Trophoblast cell (in vitro differentiated cells and primary cell): ENCODE measurements at regions not wholly inside any gene's neighbourhood (a gene's known extent, or its start where the extent isn't known, plus 50 kb on each side); places are given as distances from the start of the nearest gene placed in this dataset.

Experiments
- DNase-seq, 2 donors: peaks; one replicate each; pipeline ENCODE4 v3.0.0-alpha.2; 2016
- H2AFZ ChIP-seq: 2 replicates; pipeline ENCODE4 v1.6.1; 2013; ENCODE audit warnings: low read length, moderate library complexity, mild to moderate bottlenecking; ENCODE audit not compliant: insufficient read depth, poor library complexity
- H2AK5ac ChIP-seq: 2 replicates; pipeline ENCODE4 v1.6.1; 2013; ENCODE audit warnings: mild to moderate bottlenecking, low read length
- H2BK120ac ChIP-seq: 2 replicates; pipeline ENCODE4 v1.6.1; 2013; ENCODE audit warnings: low read length, mild to moderate bottlenecking, moderate library complexity; ENCODE audit not compliant: insufficient read depth, poor library complexity
- H2BK12ac ChIP-seq: 2 replicates; pipeline ENCODE4 v1.6.1; 2013; ENCODE audit warnings: mild to moderate bottlenecking, low read length, moderate library complexity
- H2BK5ac ChIP-seq: 2 replicates; pipeline ENCODE4 v1.6.1; 2013; ENCODE audit warnings: low read length, low read depth, moderate library complexity, mild to moderate bottlenecking; ENCODE audit not compliant: poor library complexity
- H3K14ac ChIP-seq: 2 replicates; pipeline ENCODE4 v1.6.1; 2013; ENCODE audit warnings: mild to moderate bottlenecking, low read length
- H3K18ac ChIP-seq: 2 replicates; pipeline ENCODE4 v1.6.1; 2013; ENCODE audit warnings: mild to moderate bottlenecking, low read length
- H3K23ac ChIP-seq: 2 replicates; pipeline ENCODE4 v1.6.1; 2013; ENCODE audit warnings: low read length
- H3K27ac ChIP-seq: 2 replicates; pipeline ENCODE4 v1.5.1; 2013; ENCODE audit warnings: low read depth, mild to moderate bottlenecking, inconsistent platforms, low read length, moderate library complexity
- H3K27me3 ChIP-seq: 2 replicates; pipeline ENCODE4 v1.6.1; 2013; ENCODE audit warnings: inconsistent platforms, mild to moderate bottlenecking, low read length, moderate library complexity; ENCODE audit not compliant: insufficient read depth
- H3K36me3 ChIP-seq, 2 experiments: 1 replicate in 1 of 2; 2 replicates in 1 of 2; pipeline ENCODE4 v1.6.1; 2013; ENCODE audit warnings: low read length in 2 of 2, mild to moderate bottlenecking in 2 of 2, moderate library complexity in 1 of 2; ENCODE audit not compliant: insufficient read depth in 2 of 2, control insufficient read depth in 1 of 2
- H3K4ac ChIP-seq: 2 replicates; pipeline ENCODE4 v1.6.1; 2013; ENCODE audit warnings: low read depth, mild to moderate bottlenecking, low read length, moderate library complexity
- H3K4me1 ChIP-seq, 2 experiments: 1 replicate in 1 of 2; 2 replicates in 1 of 2; pipeline ENCODE4 v1.6.1; 2013; ENCODE audit warnings: low read length in 2 of 2, mild to moderate bottlenecking in 2 of 2, moderate library complexity in 1 of 2; ENCODE audit not compliant: insufficient read depth in 2 of 2, control insufficient read depth in 1 of 2
- H3K4me2 ChIP-seq: 2 replicates; pipeline ENCODE4 v1.6.1; 2013; ENCODE audit warnings: inconsistent platforms, mild to moderate bottlenecking, low read length, moderate library complexity
- H3K4me3 ChIP-seq: 2 replicates; pipeline ENCODE4 v1.5.1; 2013; ENCODE audit warnings: mild to moderate bottlenecking, low read depth, low read length, inconsistent platforms
- H3K79me1 ChIP-seq: one replicate; pipeline ENCODE4 v1.6.1; 2013; ENCODE audit warnings: low read length
- H3K79me2 ChIP-seq: 2 replicates; pipeline ENCODE4 v1.6.1; 2013; ENCODE audit warnings: low read length, mild to moderate bottlenecking; ENCODE audit not compliant: control insufficient read depth, insufficient read depth, poor library complexity
- H3K9ac ChIP-seq: 2 replicates; pipeline ENCODE4 v1.6.1; 2013; ENCODE audit warnings: mild to moderate bottlenecking, low read length
- H3K9me3 ChIP-seq: 2 replicates; pipeline ENCODE4 v1.6.1; 2013; ENCODE audit warnings: low read depth, mild to moderate bottlenecking, control low read depth, inconsistent platforms, low read length; ENCODE audit not compliant: insufficient read depth
- H4K12ac ChIP-seq: 2 replicates; pipeline ENCODE4 v1.6.1; 2013; ENCODE audit warnings: low read depth, mild to moderate bottlenecking, low read length, moderate library complexity
- H4K8ac ChIP-seq: 2 replicates; pipeline ENCODE4 v1.6.1; 2013; ENCODE audit warnings: low read depth, mild to moderate bottlenecking, low read length, moderate library complexity
- H4K91ac ChIP-seq: one replicate; pipeline ENCODE4 v1.6.1; 2013; ENCODE audit warnings: low read depth, mild to moderate bottlenecking, low read length, moderate library complexity
- WGBS: extraction: QIAGEN DNeasy Blood & Tissue Kit; methylation state at CpG from one replicate; pipeline ENCODE4 v1.1.7; 2013; ENCODE audit warnings: missing lambda C conversion rate; ENCODE audit not compliant: insufficient read length, insufficient coverage; ENCODE audit errors: extremely low coverage; 5-methylcytosine and 5-hydroxymethylcytosine counted together

DNA sequence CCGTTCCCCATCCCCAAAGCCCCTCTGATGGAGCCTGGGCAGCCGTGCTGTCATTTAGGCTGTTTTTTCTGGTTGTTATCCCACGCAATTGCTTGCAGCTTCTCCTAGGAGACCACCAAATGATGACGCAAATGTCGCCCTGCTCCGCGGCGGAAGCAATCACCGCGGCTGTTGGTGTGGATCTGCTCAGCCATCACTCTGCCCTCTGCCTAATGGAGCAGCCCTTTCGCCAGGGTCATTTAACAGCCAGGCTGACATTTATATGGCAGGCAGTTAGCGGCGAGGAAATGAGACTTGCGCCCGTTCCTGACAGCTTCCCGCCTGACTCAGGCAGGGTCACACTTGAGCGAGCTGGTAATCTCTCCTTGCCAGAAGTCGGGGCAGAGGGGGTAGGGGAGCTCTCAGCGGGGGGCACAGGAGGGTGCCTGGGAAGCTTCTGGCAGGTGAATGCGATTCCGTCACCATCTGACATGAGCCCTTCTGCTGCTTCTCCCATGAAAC is 97.9 kb upstream of the RTL6 start:
- no CpG with 5 or more reads among the region's 21 CpGs for WGBS
- H3K9ac ChIP-seq, result no peak overlapping the region

DNA sequence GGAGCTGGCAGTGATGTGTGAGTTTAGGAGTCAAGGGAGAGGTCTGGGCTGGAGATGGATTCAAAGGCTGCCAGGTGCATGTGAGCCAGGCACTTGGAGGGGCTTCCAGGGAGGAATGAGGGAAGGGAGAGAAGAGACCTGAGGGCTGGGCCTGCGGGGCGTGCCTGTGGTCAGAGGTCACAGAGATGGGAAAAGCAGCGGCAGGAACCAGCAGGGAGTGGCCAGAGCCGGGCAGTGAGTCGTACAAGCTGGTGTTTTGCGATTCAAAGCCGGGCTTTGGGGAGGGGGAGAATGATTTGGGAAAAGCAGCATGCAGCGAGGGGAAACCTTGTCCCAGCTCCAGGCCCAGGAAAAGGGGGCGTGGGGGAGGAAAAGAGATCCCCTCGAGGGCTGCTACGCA is 96.9 kb upstream of the RTL6 start:
- no peak overlapping the region for H2AK5ac ChIP-seq
- no peak overlapping the region for H3K9ac ChIP-seq
- H3K14ac ChIP-seq, result no peak overlapping the region
- H3K18ac ChIP-seq, result no peak overlapping the region
- WGBS, result no CpG with 5 or more reads among the region's 11 CpGs
- H2BK12ac ChIP-seq, result no peak overlapping the region
- H3K79me2 ChIP-seq, result no peaks in the 10 kb centered on the region
- no peaks in the 10 kb centered on the region for H3K27me3 ChIP-seq
- peaks cover 17% of the 10 kb centered on the region for H3K9me3 ChIP-seq
- no peak overlapping the region for H3K4ac ChIP-seq
- no peaks in the 10 kb centered on the region for H3K36me3 ChIP-seq
- no peak overlapping the region for H2AFZ ChIP-seq
- no peak overlapping the region for H4K12ac ChIP-seq
- DNase-seq, result no peak
- no peak overlapping the region for H3K4me2 ChIP-seq
- H2BK5ac ChIP-seq, result no peak overlapping the region
- H4K8ac ChIP-seq, result no peak overlapping the region
- H3K27ac ChIP-seq, result no peak overlapping the region
- H3K4me1 ChIP-seq, result no peaks in the 10 kb centered on the region
- H4K91ac ChIP-seq, result no peak overlapping the region
- no peak overlapping the region for H2BK120ac ChIP-seq
- H3K79me1 ChIP-seq, result no peaks in the 10 kb centered on the region
- H3K23ac ChIP-seq, result no peak overlapping the region
- H3K4me3 ChIP-seq, result no peak overlapping the region

More for the DNA sequence above, 97.9 kb upstream of the RTL6 start:
- no peak for DNase-seq
- H3K4ac ChIP-seq, result no peak overlapping the region
- no peak overlapping the region for H2BK120ac ChIP-seq
- no peaks in the 10 kb centered on the region for H3K79me1 ChIP-seq
- no peak overlapping the region for H4K91ac ChIP-seq
- no peak overlapping the region for H3K18ac ChIP-seq
- H3K23ac ChIP-seq, result no peak overlapping the region
- H3K27ac ChIP-seq, result no peak overlapping the region
- no peak overlapping the region for H3K4me2 ChIP-seq
- no peak overlapping the region for H3K4me3 ChIP-seq
- no peak overlapping the region for H4K12ac ChIP-seq
- no peak overlapping the region for H3K14ac ChIP-seq
- no peak overlapping the region for H2BK5ac ChIP-seq
- H3K9me3 ChIP-seq, result peaks cover 8% of the 10 kb centered on the region
- H2AFZ ChIP-seq, result no peak overlapping the region
- no peak overlapping the region for H2AK5ac ChIP-seq
- H3K36me3 ChIP-seq, result no peaks in the 10 kb centered on the region
- H2BK12ac ChIP-seq, result no peak overlapping the region
- no peaks in the 10 kb centered on the region for H3K27me3 ChIP-seq
- H3K79me2 ChIP-seq, result no peaks in the 10 kb centered on the region
- H4K8ac ChIP-seq, result no peak overlapping the region
- H3K4me1 ChIP-seq, result no peaks in the 10 kb centered on the region

DNA sequence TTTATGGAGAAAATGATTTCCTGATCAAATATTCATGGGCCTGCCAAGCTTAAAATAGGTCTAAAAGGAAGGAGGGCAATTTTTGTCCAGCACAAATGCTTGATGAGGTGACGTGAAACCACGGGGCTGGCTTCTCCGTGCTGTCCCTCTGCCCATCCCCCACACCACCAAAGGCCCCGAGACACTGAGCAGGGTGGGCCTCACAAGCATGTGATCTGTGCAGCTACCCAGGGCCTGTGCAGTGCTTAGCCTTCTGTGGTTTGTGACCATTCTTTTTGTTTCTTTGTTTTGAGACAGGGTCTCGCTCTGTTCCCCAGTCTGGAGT is 94.8 kb upstream of the RTL6 start:
- H3K4me3 ChIP-seq, result no peak overlapping the region
- no peak overlapping the region for H2BK5ac ChIP-seq
- H3K79me1 ChIP-seq, result no peaks in the 10 kb centered on the region
- H3K4me2 ChIP-seq, result no peak overlapping the region
- no peak overlapping the region for H3K14ac ChIP-seq
- H2AK5ac ChIP-seq, result no peak overlapping the region
- no peak overlapping the region for H2BK12ac ChIP-seq
- H2BK120ac ChIP-seq, result no peak overlapping the region
- H4K91ac ChIP-seq, result no peak overlapping the region
- no CpG with 5 or more reads among the region's 5 CpGs for WGBS
- no peak overlapping the region for H3K4ac ChIP-seq
- no peak for DNase-seq
- H3K4me1 ChIP-seq, result no peaks in the 10 kb centered on the region
- H4K8ac ChIP-seq, result no peak overlapping the region
- no peak overlapping the region for H3K9ac ChIP-seq
- H3K36me3 ChIP-seq, result no peaks in the 10 kb centered on the region
- no peaks in the 10 kb centered on the region for H3K27me3 ChIP-seq
- no peak overlapping the region for H2AFZ ChIP-seq
- no peak overlapping the region for H3K18ac ChIP-seq
- H3K23ac ChIP-seq, result no peak overlapping the region
- H3K27ac ChIP-seq, result no peak overlapping the region
- no peak overlapping the region for H4K12ac ChIP-seq
- H3K79me2 ChIP-seq, result no peaks in the 10 kb centered on the region
- peaks cover 22% of the 10 kb centered on the region for H3K9me3 ChIP-seq

DNA sequence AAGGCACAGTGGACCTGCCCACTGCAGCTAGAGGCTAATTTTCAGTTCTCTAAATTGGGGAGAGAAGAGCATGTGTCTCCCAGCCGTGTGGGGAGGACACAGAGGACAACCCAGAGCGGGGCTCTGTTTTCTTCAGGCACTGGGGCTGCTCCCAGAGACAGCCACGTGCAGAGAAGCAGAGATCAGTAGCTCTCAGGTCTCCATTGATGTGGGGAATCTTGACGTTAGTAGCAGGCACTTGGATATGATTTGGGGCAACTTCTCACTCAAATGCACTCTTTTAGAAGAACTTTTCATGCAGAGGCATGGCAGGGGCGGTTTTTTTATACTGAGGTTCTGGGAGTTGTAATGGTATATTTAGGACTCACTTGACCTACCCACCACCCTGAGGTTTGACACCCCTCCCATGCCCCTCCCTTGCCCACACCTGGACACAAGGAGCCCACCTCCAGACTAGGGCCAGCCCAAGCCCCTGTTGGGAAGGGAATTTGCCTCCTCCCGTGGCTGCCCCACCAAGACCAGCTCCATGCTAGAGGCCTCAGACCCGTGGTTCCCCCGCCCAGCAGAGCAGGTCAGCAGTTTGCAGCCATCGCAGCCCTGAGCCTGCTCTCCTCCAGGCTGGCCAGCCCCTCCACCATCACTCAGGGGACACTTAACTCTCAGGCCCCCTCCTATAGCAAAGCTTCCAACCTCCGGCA is 94.2 kb upstream of the RTL6 start:
- no peak overlapping the region for H3K14ac ChIP-seq
- WGBS, result no CpG with 5 or more reads among the region's 10 CpGs
- no peak overlapping the region for H3K4ac ChIP-seq
- H2BK5ac ChIP-seq, result no peak overlapping the region
- no peak overlapping the region for H4K91ac ChIP-seq
- H3K4me3 ChIP-seq, result no peak overlapping the region
- no peaks in the 10 kb centered on the region for H3K4me1 ChIP-seq
- H3K27ac ChIP-seq, result no peak overlapping the region
- no peak overlapping the region for H3K23ac ChIP-seq
- no peak overlapping the region for H2AFZ ChIP-seq
- no peak overlapping the region for H2AK5ac ChIP-seq
- no peak overlapping the region for H4K12ac ChIP-seq
- H3K36me3 ChIP-seq, result no peaks in the 10 kb centered on the region
- no peak overlapping the region for H3K4me2 ChIP-seq
- no peak overlapping the region for H4K8ac ChIP-seq
- H3K9ac ChIP-seq, result no peak overlapping the region
- H3K18ac ChIP-seq, result no peak overlapping the region
- H3K9me3 ChIP-seq, result peaks cover 22% of the 10 kb centered on the region
- H2BK120ac ChIP-seq, result no peak overlapping the region
- no peaks in the 10 kb centered on the region for H3K27me3 ChIP-seq
- H2BK12ac ChIP-seq, result no peak overlapping the region
- H3K79me1 ChIP-seq, result no peaks in the 10 kb centered on the region
- DNase-seq, result no peak
- H3K79me2 ChIP-seq, result no peaks in the 10 kb centered on the region
